ENCODE measurements at regions not wholly inside any gene's neighbourhood (a gene's known extent, or its start where the extent isn't known, plus 50 kb on each side); places are given as distances from the start of the nearest gene placed in this dataset.

- no peak for DNase-seq (ENCODE audit: low spot score)
Measured at GRCh38 chr5:3393920-3394597, 201.6 kb upstream of the IRX1 start.

- no peak for DNase-seq (ENCODE audit: low spot score)
Measured at GRCh38 chr5:3393122-3393919, 202.3 kb upstream of the IRX1 start.

GRCh38 chr5:3392306-3392939, 203.2 kb upstream of the IRX1 start:
- no peak for DNase-seq (ENCODE audit: low spot score)

GRCh38 chr5:3391210-3391609, 204.4 kb upstream of the IRX1 start:
- DNase-seq (ENCODE audit: low spot score), result no peak

- no peak for DNase-seq (ENCODE audit: low spot score)
Measured at GRCh38 chr5:3389471-3390026, 206.1 kb upstream of the IRX1 start.

GRCh38 chr5:3386637-3387036, 209.0 kb upstream of the IRX1 start:
- no peak for DNase-seq (ENCODE audit: low spot score)

- no peak for DNase-seq (ENCODE audit: low spot score)
Measured at GRCh38 chr5:3385991-3386519, 209.6 kb upstream of the IRX1 start.

- no peak for DNase-seq (ENCODE audit: low spot score)
Measured at GRCh38 chr5:3384531-3384930, 211.1 kb upstream of the IRX1 start.

- peak; percentile 33 for DNase-seq (ENCODE audit: low spot score)
Measured at GRCh38 chr5:3382782-3383181, 212.8 kb upstream of the IRX1 start.

GRCh38 chr5:3382151-3382550, 213.5 kb upstream of the IRX1 start:
- DNase-seq (ENCODE audit: low spot score), result no peak

- DNase-seq (ENCODE audit: low spot score), result no peak
Measured at GRCh38 chr5:3381206-3381825, 214.3 kb upstream of the IRX1 start.

GRCh38 chr5:3380689-3381088, 214.9 kb upstream of the IRX1 start:
- DNase-seq (ENCODE audit: low spot score), result no peak

GRCh38 chr5:3377831-3378230, 217.8 kb upstream of the IRX1 start:
- no peak for DNase-seq (ENCODE audit: low spot score)

- DNase-seq (ENCODE audit: low spot score), result no peak
Measured at GRCh38 chr5:3377176-3377575, 218.5 kb upstream of the IRX1 start.

GRCh38 chr5:3376611-3377010, 219.0 kb upstream of the IRX1 start:
- no peak for DNase-seq (ENCODE audit: low spot score)

GRCh38 chr5:3375586-3376311, 219.9 kb upstream of the IRX1 start:
- peak; percentile 74 for DNase-seq (ENCODE audit: low spot score)

- no peak for DNase-seq (ENCODE audit: low spot score)
Measured at GRCh38 chr5:3373391-3373790, 222.2 kb upstream of the IRX1 start.

GRCh38 chr5:3372289-3372688, 223.3 kb upstream of the IRX1 start:
- no peak for DNase-seq (ENCODE audit: low spot score)

GRCh38 chr5:3365501-3366215, 230.0 kb upstream of the IRX1 start:
- no peak for DNase-seq (ENCODE audit: low spot score)

GRCh38 chr5:3364941-3365340, 230.7 kb upstream of the IRX1 start:
- DNase-seq (ENCODE audit: low spot score), result peak; percentile 79

- DNase-seq (ENCODE audit: low spot score), result no peak
Measured at GRCh38 chr5:3364433-3364832, 231.2 kb upstream of the IRX1 start.
